ENCODE measurements at regions not wholly inside any gene's neighbourhood (a gene's known extent, or its start where the extent isn't known, plus 50 kb on each side); places are given as distances from the start of the nearest gene placed in this dataset.
"Not testable (repeated sequence)": the region's sequence is repeated elsewhere in the genome, so short reads cannot be mapped to it uniquely, and the experiment has no call there.

- Histone ChIP-seq H3K36me3 (ENCODE audit: control insufficient read depth, insufficient read depth, low read length) (no peaks in the 10 kb centered on the region), H3K4me3 (ENCODE audit: low read depth, low read length) (no peak overlapping the region), H3K27me3 (ENCODE audit: control insufficient read depth, insufficient read depth, low read length) (no peaks in the 10 kb centered on the region)
- no peak for TF ChIP-seq CTCF (IDR thresholded peaks at IDR 0.05; ENCODE audit: insufficient read depth, low read length, severe bottlenecking)
- DNase-seq (ENCODE audit: low read depth) = no peak
- FAIRE-seq = no peak
These were observed 196.2 kb downstream of the SLCO4C1 start for GRCh38 chr5:102099766-102100331.

GRCh38 chr5:102099083-102099482 is 197.0 kb downstream of the SLCO4C1 start:
- not testable (repeated sequence) for H3K36me3 ChIP-seq (ENCODE audit: control insufficient read depth, insufficient read depth, low read length); DNase-seq (ENCODE audit: low read depth); FAIRE-seq; H3K4me3 ChIP-seq (ENCODE audit: low read depth, low read length); H3K27me3 ChIP-seq (ENCODE audit: control insufficient read depth, insufficient read depth, low read length)

- H3K36me3 ChIP-seq (ENCODE audit: control insufficient read depth, insufficient read depth, low read length); H3K4me3 ChIP-seq (ENCODE audit: low read depth, low read length); FAIRE-seq; H3K27me3 ChIP-seq (ENCODE audit: control insufficient read depth, insufficient read depth, low read length); DNase-seq (ENCODE audit: low read depth): not testable (repeated sequence)
These were observed 197.5 kb downstream of the SLCO4C1 start for GRCh38 chr5:102098606-102099005.

GRCh38 chr5:102090770-102091169 is 205.3 kb downstream of the SLCO4C1 start:
- TF ChIP-seq CTCF (IDR thresholded peaks at IDR 0.05; ENCODE audit: insufficient read depth, low read length, severe bottlenecking) = no peak
- DNase-seq (ENCODE audit: low read depth) (no peak), FAIRE-seq (no peak)
- H3K4me3 ChIP-seq (ENCODE audit: low read depth, low read length) = no peak overlapping the region
- H3K27me3 ChIP-seq (ENCODE audit: control insufficient read depth, insufficient read depth, low read length) = no peaks in the 10 kb centered on the region
- no peaks in the 10 kb centered on the region for H3K36me3 ChIP-seq (ENCODE audit: control insufficient read depth, insufficient read depth, low read length)

- no peak for TF ChIP-seq CTCF (IDR thresholded peaks at IDR 0.05; ENCODE audit: insufficient read depth, low read length, severe bottlenecking)
- Histone ChIP-seq H3K4me3 (ENCODE audit: low read depth, low read length) (no peak overlapping the region), H3K36me3 (ENCODE audit: control insufficient read depth, insufficient read depth, low read length) (no peaks in the 10 kb centered on the region), H3K27me3 (ENCODE audit: control insufficient read depth, insufficient read depth, low read length) (no peaks in the 10 kb centered on the region)
- DNase-seq (ENCODE audit: low read depth) (no peak), FAIRE-seq (no peak)
These were observed 206.2 kb downstream of the SLCO4C1 start for GRCh38 chr5:102089883-102090282.

GRCh38 chr5:102087906-102088305 is 208.2 kb downstream of the SLCO4C1 start:
- no peaks in the 10 kb centered on the region for H3K27me3 ChIP-seq (ENCODE audit: control insufficient read depth, insufficient read depth, low read length)
- FAIRE-seq (no peak), DNase-seq (ENCODE audit: low read depth) (no peak)
- no peak overlapping the region for H3K4me3 ChIP-seq (ENCODE audit: low read depth, low read length)
- TF ChIP-seq CTCF (IDR thresholded peaks at IDR 0.05; ENCODE audit: insufficient read depth, low read length, severe bottlenecking) = no peak
- no peaks in the 10 kb centered on the region for H3K36me3 ChIP-seq (ENCODE audit: control insufficient read depth, insufficient read depth, low read length)

GRCh38 chr5:102080288-102080687 is 215.8 kb downstream of the SLCO4C1 start:
- no peak overlapping the region for H3K4me3 ChIP-seq (ENCODE audit: low read depth, low read length)
- DNase-seq (ENCODE audit: low read depth) (no peak), FAIRE-seq (no peak)
- TF ChIP-seq CTCF (IDR thresholded peaks at IDR 0.05; ENCODE audit: insufficient read depth, low read length, severe bottlenecking) = no peak
- no peaks in the 10 kb centered on the region for H3K27me3 ChIP-seq (ENCODE audit: control insufficient read depth, insufficient read depth, low read length)
- H3K36me3 ChIP-seq (ENCODE audit: control insufficient read depth, insufficient read depth, low read length) = no peaks in the 10 kb centered on the region

Data from bronchial epithelial cell (primary cell).